ENCODE measurements at regions not wholly inside any gene's neighbourhood (a gene's known extent, or its start where the extent isn't known, plus 50 kb on each side); places are given as distances from the start of the nearest gene placed in this dataset.

GRCh38 chr4:82053396-82053795 is 320.4 kb downstream of the HNRNPD start:
- Histone ChIP-seq H3K9me3 (ENCODE audit: control insufficient read depth, insufficient read depth, low read depth, low read length) (no peaks in the 10 kb centered on the region), H4K20me1 (ENCODE audit: control insufficient read depth, extremely low read depth, insufficient read depth, low read length) (no peaks in the 10 kb centered on the region), H2AFZ (ENCODE audit: low read length) (no peak overlapping the region), H3K79me2 (ENCODE audit: control insufficient read depth, insufficient read depth, low read length) (no peaks in the 10 kb centered on the region), H3K4me2 (ENCODE audit: extremely low read depth, insufficient read depth, low read length) (no peak overlapping the region), H3K4me1 (ENCODE audit: control insufficient read depth, extremely low read depth, insufficient read depth, low read length) (no peaks in the 10 kb centered on the region), H3K9ac (ENCODE audit: insufficient read depth, low read length) (no peak overlapping the region), H3K27ac (ENCODE audit: insufficient read depth, low read length) (no peak overlapping the region), H3K36me3 (ENCODE audit: control insufficient read depth, insufficient read depth, low read length) (no peaks in the 10 kb centered on the region), H3K4me3 (replicated peaks in 1 of 4; ENCODE audit: control extremely low read depth in 1 of 4, insufficient read depth in 1 of 4, low read depth in 3 of 4, low read length in 4 of 4) (no peak overlapping the region), H3K27me3 (ENCODE audit: control insufficient read depth, insufficient read depth, low read length) (no peaks in the 10 kb centered on the region)
- TF ChIP-seq EZH2 (IDR thresholded peaks at IDR 0.05; ENCODE audit: low read length, missing control alignments) (no peak), CTCF (conservative IDR thresholded peaks at IDR 0.05 in 1 of 2, IDR thresholded peaks at IDR 0.05 in 1 of 2; ENCODE audit: low read depth in 1 of 2, low read length in 2 of 2) (no peak)
- no peak for DNase-seq (ENCODE audit: low read depth in 2 of 2)

- no peaks in the 10 kb centered on the region for H3K4me1 ChIP-seq (ENCODE audit: control insufficient read depth, extremely low read depth, insufficient read depth, low read length)
- TF ChIP-seq EZH2 (IDR thresholded peaks at IDR 0.05; ENCODE audit: low read length, missing control alignments) (no peak), CTCF (conservative IDR thresholded peaks at IDR 0.05 in 1 of 2, IDR thresholded peaks at IDR 0.05 in 1 of 2; ENCODE audit: low read depth in 1 of 2, low read length in 2 of 2) (no peak)
- no peak overlapping the region for H2AFZ ChIP-seq (ENCODE audit: low read length)
- H3K79me2 ChIP-seq (ENCODE audit: control insufficient read depth, insufficient read depth, low read length) = no peaks in the 10 kb centered on the region
- no peak overlapping the region for H3K9ac ChIP-seq (ENCODE audit: insufficient read depth, low read length)
- DNase-seq (ENCODE audit: low read depth in 2 of 2) = peak in 1 of 2 donors; percentile 1
- no peak overlapping the region for H3K4me2 ChIP-seq (ENCODE audit: extremely low read depth, insufficient read depth, low read length)
- no peaks in the 10 kb centered on the region for H3K36me3 ChIP-seq (ENCODE audit: control insufficient read depth, insufficient read depth, low read length)
- H4K20me1 ChIP-seq (ENCODE audit: control insufficient read depth, extremely low read depth, insufficient read depth, low read length) = no peaks in the 10 kb centered on the region
- H3K9me3 ChIP-seq (ENCODE audit: control insufficient read depth, insufficient read depth, low read depth, low read length) = no peaks in the 10 kb centered on the region
- no peaks in the 10 kb centered on the region for H3K27me3 ChIP-seq (ENCODE audit: control insufficient read depth, insufficient read depth, low read length)
- no peak overlapping the region for H3K27ac ChIP-seq (ENCODE audit: insufficient read depth, low read length)
- no peak overlapping the region for H3K4me3 ChIP-seq (replicated peaks in 1 of 4; ENCODE audit: control extremely low read depth in 1 of 4, insufficient read depth in 1 of 4, low read depth in 3 of 4, low read length in 4 of 4)
Measured at GRCh38 chr4:82050796-82051195, 323.0 kb downstream of the HNRNPD start.

GRCh38 chr4:82049294-82049693 is 324.5 kb downstream of the HNRNPD start:
- H2AFZ ChIP-seq (ENCODE audit: low read length) = no peak overlapping the region
- H4K20me1 ChIP-seq (ENCODE audit: control insufficient read depth, extremely low read depth, insufficient read depth, low read length) = no peaks in the 10 kb centered on the region
- no peak overlapping the region for H3K4me2 ChIP-seq (ENCODE audit: extremely low read depth, insufficient read depth, low read length)
- H3K79me2 ChIP-seq (ENCODE audit: control insufficient read depth, insufficient read depth, low read length) = no peaks in the 10 kb centered on the region
- DNase-seq (ENCODE audit: low read depth in 2 of 2) = no peak
- H3K9ac ChIP-seq (ENCODE audit: insufficient read depth, low read length) = no peak overlapping the region
- TF ChIP-seq CTCF (conservative IDR thresholded peaks at IDR 0.05 in 1 of 2, IDR thresholded peaks at IDR 0.05 in 1 of 2; ENCODE audit: low read depth in 1 of 2, low read length in 2 of 2) = no peak
- no peak for TF ChIP-seq EZH2 (IDR thresholded peaks at IDR 0.05; ENCODE audit: low read length, missing control alignments)
- H3K4me1 ChIP-seq (ENCODE audit: control insufficient read depth, extremely low read depth, insufficient read depth, low read length) = no peaks in the 10 kb centered on the region
- no peaks in the 10 kb centered on the region for H3K27me3 ChIP-seq (ENCODE audit: control insufficient read depth, insufficient read depth, low read length)
- no peaks in the 10 kb centered on the region for H3K9me3 ChIP-seq (ENCODE audit: control insufficient read depth, insufficient read depth, low read depth, low read length)
- H3K4me3 ChIP-seq (replicated peaks in 1 of 4; ENCODE audit: control extremely low read depth in 1 of 4, insufficient read depth in 1 of 4, low read depth in 3 of 4, low read length in 4 of 4) = no peak overlapping the region
- no peaks in the 10 kb centered on the region for H3K36me3 ChIP-seq (ENCODE audit: control insufficient read depth, insufficient read depth, low read length)
- H3K27ac ChIP-seq (ENCODE audit: insufficient read depth, low read length) = no peak overlapping the region
